Ectodermal cell (in vitro differentiated cells): ENCODE measurements at regions not wholly inside any gene's neighbourhood (a gene's known extent, or its start where the extent isn't known, plus 50 kb on each side); places are given as distances from the start of the nearest gene placed in this dataset.
"Not testable (repeated sequence)": the region's sequence is repeated elsewhere in the genome, so short reads cannot be mapped to it uniquely, and the experiment has no call there.

Source experiments
- H3K27ac ChIP-seq: 2 replicates; pipeline ENCODE4 v1.7.0; 2013; ENCODE audit warnings: mild to moderate bottlenecking, low read depth, low read length; ENCODE audit not compliant: insufficient read depth, poor library complexity, severe bottlenecking
- H3K27me3 ChIP-seq: 2 replicates; pipeline ENCODE4 v1.7.0; 2013; ENCODE audit warnings: mild to moderate bottlenecking, low read length; ENCODE audit not compliant: insufficient read depth, control insufficient read depth, poor library complexity, severe bottlenecking
- H3K36me3 ChIP-seq: one replicate; pipeline ENCODE4 v1.7.0; 2013; ENCODE audit warnings: low read length; ENCODE audit not compliant: control insufficient read depth, insufficient read depth
- H3K4me1 ChIP-seq: one replicate; pipeline ENCODE4 v1.7.0; 2013; ENCODE audit warnings: low read length; ENCODE audit not compliant: control insufficient read depth, insufficient read depth
- H3K4me3 ChIP-seq: 2 replicates; pipeline ENCODE4 v1.7.0; 2013; ENCODE audit warnings: low read depth, low read length, control low read depth; ENCODE audit not compliant: insufficient read depth
- H3K9me3 ChIP-seq: 2 replicates; pipeline ENCODE4 v1.7.0; 2013; ENCODE audit warnings: mild to moderate bottlenecking, low read length, moderate library complexity; ENCODE audit not compliant: control insufficient read depth
- WGBS, 2 experiments: methylation state at CpG; one replicate each; pipeline ENCODE4 v1.1.7; 2013; ENCODE audit warnings: missing lambda C conversion rate in 2 of 2; 5-methylcytosine and 5-hydroxymethylcytosine counted together

DNA sequence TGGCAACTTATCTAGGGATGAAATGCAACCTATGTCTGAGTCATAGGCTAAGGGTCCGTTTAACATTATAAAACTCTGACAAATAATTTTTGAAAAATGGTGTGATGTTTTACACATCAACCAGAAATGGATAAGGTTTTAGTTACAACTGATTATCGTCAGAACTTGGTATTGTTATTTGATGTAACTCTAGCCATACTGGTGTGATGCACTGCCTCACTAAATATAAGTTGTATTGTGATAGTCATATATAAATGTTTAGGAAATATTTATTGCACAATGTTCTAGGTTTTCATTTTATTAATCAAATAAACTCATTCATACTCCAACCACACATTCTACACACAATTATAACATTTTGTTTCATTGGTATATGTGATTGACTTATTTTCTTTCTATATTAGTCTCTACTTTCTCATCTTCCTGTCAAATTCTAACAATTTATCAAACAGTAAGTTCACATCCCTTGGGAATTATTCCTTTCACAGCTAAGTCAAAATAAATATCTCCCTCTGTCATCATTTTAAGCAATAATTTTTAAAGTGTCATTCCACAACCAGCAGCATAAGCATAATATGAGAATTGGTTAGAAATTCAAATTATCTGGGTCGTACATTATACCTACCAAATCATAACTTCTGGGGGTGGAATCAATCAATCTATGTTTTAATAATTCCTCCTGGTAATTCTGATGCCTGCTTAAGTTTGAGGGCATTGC, 873.9 kb downstream of the SLITRK1 start:
- WGBS, 2 experiments = 76 to 85% methylated on average over 2 to 3 of the region's 3 CpGs
- Histone ChIP-seq H3K27me3 (no peaks in the 10 kb centered on the region), H3K4me1 (no peaks in the 10 kb centered on the region), H3K27ac (no peak overlapping the region), H3K4me3 (no peak overlapping the region), H3K36me3 (no peaks in the 10 kb centered on the region), H3K9me3 (no peaks in the 10 kb centered on the region)

DNA sequence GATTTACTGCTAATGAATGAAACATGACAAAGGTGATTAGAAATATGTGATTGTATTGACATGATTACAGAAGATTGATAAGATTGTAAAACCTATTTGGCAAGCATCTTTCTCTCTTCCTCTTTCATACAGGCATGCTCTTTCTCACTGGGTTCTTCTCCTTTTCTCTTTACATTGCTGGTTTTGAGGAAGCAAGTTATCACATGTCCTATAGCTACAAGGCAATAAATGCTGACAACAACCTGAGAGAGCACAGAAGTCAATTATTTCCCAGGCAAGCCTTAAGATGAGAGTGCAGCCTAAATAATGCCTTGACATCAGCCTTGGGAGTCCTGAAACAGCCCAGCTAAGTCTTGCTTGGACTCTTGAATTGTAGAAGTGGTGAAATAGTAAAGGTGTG, 875.0 kb downstream of the SLITRK1 start:
- no peaks in the 10 kb centered on the region for H3K36me3 ChIP-seq
- H3K9me3 ChIP-seq = no peaks in the 10 kb centered on the region
- H3K27me3 ChIP-seq = no peaks in the 10 kb centered on the region
- H3K27ac ChIP-seq = no peak overlapping the region
- no peaks in the 10 kb centered on the region for H3K4me1 ChIP-seq
- no peak overlapping the region for H3K4me3 ChIP-seq

DNA sequence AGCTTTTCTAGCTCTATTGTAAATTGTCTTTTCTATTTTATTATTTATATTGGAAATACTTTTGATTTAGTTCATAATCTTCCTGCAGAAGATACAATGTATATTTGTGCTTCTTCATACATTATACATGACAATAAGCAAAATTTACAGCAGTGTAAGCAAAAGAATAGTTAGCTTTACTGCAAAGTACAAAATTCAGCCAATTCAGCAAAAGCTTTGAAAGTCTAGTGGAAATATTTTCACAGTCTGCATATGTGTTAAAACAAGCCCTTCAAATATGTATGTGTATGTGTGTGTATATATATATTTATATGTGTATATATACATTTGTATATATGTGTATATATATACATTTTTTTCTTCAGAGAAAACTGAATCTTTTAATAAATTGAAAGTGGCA, 879.1 kb downstream of the SLITRK1 start:
- H3K27ac ChIP-seq = no peak overlapping the region
- no peaks in the 10 kb centered on the region for H3K4me1 ChIP-seq
- no peaks in the 10 kb centered on the region for H3K9me3 ChIP-seq
- H3K27me3 ChIP-seq = no peaks in the 10 kb centered on the region
- no peaks in the 10 kb centered on the region for H3K36me3 ChIP-seq
- H3K4me3 ChIP-seq = no peak overlapping the region

DNA sequence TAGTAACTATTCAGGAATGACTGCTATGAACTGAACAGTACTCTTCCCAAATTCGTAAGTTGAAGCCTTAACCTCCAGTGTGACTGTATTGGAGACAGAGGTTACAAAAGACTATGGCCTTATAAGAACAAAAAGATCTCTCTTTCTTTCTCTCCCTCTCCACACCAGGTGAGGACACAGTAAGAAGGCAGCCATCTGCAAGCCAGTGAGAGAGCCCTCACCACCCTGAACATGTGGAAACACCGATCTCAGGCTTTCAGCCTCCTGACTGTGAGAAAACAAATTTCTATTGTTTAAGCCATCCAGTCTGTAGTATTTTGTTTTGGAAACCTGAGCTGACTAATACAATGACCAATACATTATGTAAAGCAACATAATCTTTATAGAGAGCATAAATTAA, 888.9 kb downstream of the SLITRK1 start:
- H3K9me3 ChIP-seq = no peaks in the 10 kb centered on the region
- 89 to 93% methylated on average over 2 of the region's 2 CpGs for WGBS, 2 experiments
- H3K27ac ChIP-seq = no peak overlapping the region
- no peak overlapping the region for H3K4me3 ChIP-seq
- no peaks in the 10 kb centered on the region for H3K36me3 ChIP-seq
- no peaks in the 10 kb centered on the region for H3K27me3 ChIP-seq
- H3K4me1 ChIP-seq = no peaks in the 10 kb centered on the region

DNA sequence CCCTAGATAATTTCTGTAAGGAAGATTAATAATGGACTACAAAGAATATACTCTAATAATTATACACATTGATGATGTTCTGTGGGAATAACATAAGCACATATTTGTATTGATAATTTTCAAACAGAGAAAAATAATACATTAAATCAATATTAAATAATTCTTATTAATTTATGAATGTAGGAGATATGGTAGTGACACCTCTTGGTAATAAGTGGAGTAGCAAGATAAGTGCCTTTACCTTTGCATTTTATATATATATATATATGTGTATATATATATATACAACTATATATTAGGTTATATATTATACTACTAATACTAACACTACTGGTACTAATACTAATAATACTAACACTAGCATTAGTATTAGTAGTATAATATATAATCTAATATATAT, 905.8 kb downstream of the SLITRK1 start:
- H3K4me1 ChIP-seq = no peaks in the 10 kb centered on the region
- H3K9me3 ChIP-seq = no peaks in the 10 kb centered on the region
- H3K27ac ChIP-seq = no peak overlapping the region

DNA sequence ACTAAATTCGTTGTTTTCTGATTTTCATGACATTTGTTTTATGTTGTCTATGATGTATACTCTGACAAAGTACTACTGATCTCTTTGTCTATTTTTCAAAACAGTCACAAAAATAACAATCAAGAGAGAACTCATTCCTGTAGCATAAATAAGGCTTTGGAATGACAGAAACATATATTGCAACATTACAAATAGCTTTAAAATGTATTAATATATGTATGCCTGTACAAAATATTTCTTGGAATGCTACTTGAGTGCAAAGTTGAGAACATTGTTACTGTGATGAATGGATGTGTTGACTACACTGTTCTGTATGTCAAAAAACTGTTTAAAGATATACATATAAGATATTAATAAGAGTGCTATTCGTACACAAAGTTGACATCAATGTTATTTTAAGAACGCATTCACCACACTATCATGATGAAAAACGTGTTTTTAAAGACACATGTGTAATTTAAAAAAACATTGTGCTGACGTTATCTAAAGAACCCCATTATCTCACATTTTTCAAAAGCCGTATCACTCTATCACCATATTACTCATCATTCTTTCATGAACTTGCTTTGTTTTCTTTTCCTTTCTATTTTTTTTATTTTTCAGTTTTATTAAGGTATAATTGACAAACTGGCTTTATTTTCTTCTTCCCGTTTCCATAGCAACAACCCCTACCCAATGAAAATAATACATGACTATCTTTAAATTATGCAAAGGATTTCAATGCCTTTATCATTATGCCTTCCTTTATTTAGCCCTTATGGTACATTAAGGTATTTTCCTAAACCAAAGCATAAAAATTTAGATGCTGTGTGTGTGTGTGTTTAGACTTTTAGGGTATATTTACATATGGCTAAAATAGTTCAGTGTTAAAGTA, 918.8 kb downstream of the SLITRK1 start:
- Histone ChIP-seq H3K27ac (no peak overlapping the region), H3K4me1 (no peaks in the 10 kb centered on the region), H3K36me3 (no peaks in the 10 kb centered on the region), H3K9me3 (no peaks in the 10 kb centered on the region), H3K27me3 (no peaks in the 10 kb centered on the region), H3K4me3 (no peak overlapping the region)
- WGBS, 2 experiments = 90 to 95% methylated on average over 5 to 6 of the region's 7 CpGs

More for the DNA sequence above, 905.8 kb downstream of the SLITRK1 start:
- H3K36me3 ChIP-seq = no peaks in the 10 kb centered on the region
- no peaks in the 10 kb centered on the region for H3K27me3 ChIP-seq
- H3K4me3 ChIP-seq = no peak overlapping the region

DNA sequence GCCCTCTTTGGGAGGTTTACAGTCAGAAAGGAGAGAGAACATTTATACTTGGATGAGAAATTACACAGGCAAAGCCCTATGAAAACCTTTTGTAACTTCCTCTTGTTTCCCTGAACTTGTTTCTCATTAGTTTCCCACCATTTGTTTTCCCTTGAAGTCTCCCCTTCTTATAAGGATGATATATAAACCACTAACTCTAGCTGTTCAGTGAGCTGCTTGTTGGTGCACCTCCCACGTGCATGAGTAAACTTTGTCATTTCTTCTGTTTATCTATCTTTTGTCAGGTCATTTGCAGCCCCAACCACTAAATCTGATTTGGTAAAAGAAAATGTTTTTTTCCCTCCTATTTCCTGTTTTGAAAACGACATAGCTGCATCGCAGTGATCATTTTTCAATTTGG, 919.9 kb downstream of the SLITRK1 start:
- Histone ChIP-seq H3K36me3 (no peaks in the 10 kb centered on the region), H3K4me3 (no peak overlapping the region), H3K9me3 (no peaks in the 10 kb centered on the region), H3K27me3 (no peaks in the 10 kb centered on the region), H3K4me1 (no peaks in the 10 kb centered on the region), H3K27ac (no peak overlapping the region)
- 81 to 96% methylated on average over 2 to 3 of the region's 3 CpGs for WGBS, 2 experiments

DNA sequence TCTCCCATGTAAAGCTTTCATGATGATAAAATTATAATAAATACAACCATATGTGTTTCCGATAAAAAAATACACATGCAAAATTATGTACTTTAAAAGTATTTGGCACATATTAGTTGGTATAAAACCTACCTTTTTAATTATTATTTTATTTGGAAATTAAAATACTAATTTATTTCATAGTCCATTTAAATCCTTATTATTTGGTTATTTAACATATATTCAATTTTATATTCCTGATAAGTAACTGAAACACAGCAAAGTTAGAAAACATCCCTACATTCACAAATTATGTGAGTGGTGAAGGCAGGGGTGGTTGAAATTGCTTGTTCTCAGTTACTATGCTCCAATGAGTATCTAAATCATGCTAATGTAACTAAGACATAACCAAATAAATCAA, 920.5 kb downstream of the SLITRK1 start:
- Histone ChIP-seq H3K27me3 (no peaks in the 10 kb centered on the region), H3K36me3 (no peaks in the 10 kb centered on the region), H3K4me3 (no peak overlapping the region), H3K9me3 (no peaks in the 10 kb centered on the region), H3K27ac (no peak overlapping the region), H3K4me1 (no peaks in the 10 kb centered on the region)
- WGBS, 2 experiments = no CpG with 5 or more reads among the region's 1 CpG

DNA sequence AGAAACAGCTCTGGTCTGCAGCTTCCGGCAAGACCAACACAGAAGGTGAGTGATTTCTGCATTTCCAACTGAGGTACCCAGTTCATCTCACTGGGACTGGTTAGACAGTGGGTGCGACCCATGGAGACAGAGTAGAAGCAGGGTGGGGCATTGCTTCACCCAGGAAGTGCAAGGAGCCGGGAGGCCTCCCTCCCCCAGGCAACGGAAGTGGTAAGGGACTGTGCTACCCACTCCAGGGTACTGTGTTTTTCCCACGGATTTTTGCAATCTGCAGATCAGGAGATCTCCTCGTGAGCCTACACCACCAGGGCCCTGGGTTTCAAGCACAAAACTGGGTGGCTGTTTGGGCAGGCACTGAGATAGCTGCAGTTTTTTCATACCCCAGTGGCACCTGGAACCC, 929.9 kb downstream of the SLITRK1 start:
- H3K27me3 ChIP-seq, H3K27ac ChIP-seq, H3K36me3 ChIP-seq, H3K9me3 ChIP-seq, H3K4me3 ChIP-seq, H3K4me1 ChIP-seq: not testable (repeated sequence)
- 93% methylated on average over 6 of the region's 6 CpGs for WGBS, 2 experiments

DNA sequence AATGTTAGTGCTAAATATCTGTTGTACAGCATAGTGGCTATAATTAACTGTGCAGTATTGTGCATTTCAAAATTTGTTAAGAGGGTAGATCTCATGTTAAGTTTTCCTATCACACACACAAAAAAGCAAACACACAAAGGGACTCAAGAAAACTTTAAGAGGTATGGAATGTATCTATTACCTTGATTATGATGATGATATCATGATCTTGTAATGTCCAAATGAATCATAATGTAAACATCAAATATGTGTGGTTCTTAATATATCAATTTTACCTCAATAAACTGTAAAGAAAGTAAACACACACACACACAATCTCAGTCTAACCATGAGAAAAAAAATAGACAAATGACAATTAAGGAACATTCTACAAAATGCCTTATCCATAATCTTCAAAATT, 934.6 kb downstream of the SLITRK1 start:
- Histone ChIP-seq H3K4me3 (no peak overlapping the region), H3K36me3 (no peaks in the 10 kb centered on the region), H3K9me3 (no peaks in the 10 kb centered on the region), H3K4me1 (no peaks in the 10 kb centered on the region), H3K27me3 (no peaks in the 10 kb centered on the region), H3K27ac (no peak overlapping the region)
